ENCODE measurements at regions not wholly inside any gene's neighbourhood (a gene's known extent, or its start where the extent isn't known, plus 50 kb on each side); places are given as distances from the start of the nearest gene placed in this dataset.

GRCh38 chrX:109934935-109935334 lies 68.0 kb upstream of the TMEM164 start:
- DNase-seq = no peak

- DNase-seq = no peak
These were observed 66.8 kb upstream of the TMEM164 start for GRCh38 chrX:109936114-109936513.

- no peak for DNase-seq
These were observed 66.3 kb upstream of the TMEM164 start for GRCh38 chrX:109936598-109936997.

- DNase-seq = no peak
These were observed 63.4 kb upstream of the TMEM164 start for GRCh38 chrX:109939498-109939897.

- no peak for DNase-seq
These were observed 62.5 kb upstream of the TMEM164 start for GRCh38 chrX:109940411-109940810.

GRCh38 chrX:109943092-109943739 lies 59.7 kb upstream of the TMEM164 start:
- DNase-seq = no peak

GRCh38 chrX:109943740-109944092 lies 59.2 kb upstream of the TMEM164 start:
- no peak for DNase-seq

GRCh38 chrX:109952050-109952449 lies 50.9 kb upstream of the TMEM164 start:
- DNase-seq = no peak

GRCh38 chrX:109952985-109953905 lies 49.7 kb upstream of the TMEM164 start:
- DNase-seq = no peak

Measured in activated effector memory CD4-positive, alpha-beta T cell treated with anti-CD3 and anti-CD28 coated beads, Interleukin-2, amount 50 U/mL, for 16 hours (primary cell).